Panc1 (cell line): ENCODE measurements at regions not wholly inside any gene's neighbourhood (a gene's known extent, or its start where the extent isn't known, plus 50 kb on each side); places are given as distances from the start of the nearest gene placed in this dataset.

ENCODE experiments used
- ATAC-seq: fragments of 200-7000 bp; cut with Tn5 transposase; 2 replicates; pipeline ENCODE4 v1.9.1; 2020; ENCODE audit warnings: mild to moderate bottlenecking, moderate library complexity
- BruUV-seq: library from RNA; stranded (reverse); fragments of 400-500 nt; replicated peaks from 2 replicates; lab custom pipeline; 2021; lab: Mats Ljungman, UMichigan
- CTCF ChIA-PET: fragments of 300-600 bp; sonication (Branson Sonifier 250); formaldehyde crosslinking; loops from one replicate; lab custom pipeline; 2022; ENCODE audit warnings: antibody characterized with exemption; lab: Charles Lee
- POLR2A ChIA-PET: fragments of 300-600 bp; sonication (Branson Sonifier 250); formaldehyde crosslinking; loops from one replicate; lab custom pipeline; 2022; ENCODE audit warnings: antibody characterized with exemption; lab: Charles Lee
- DNase-seq: peaks from one replicate; pipeline ENCODE4 v3.0.0-alpha.2; 2010; ENCODE audit warnings: low read depth, low spot score
- H3K27ac ChIP-seq: 2 replicates; pipeline ENCODE4 v1.5.1; 2011; ENCODE audit warnings: mild to moderate bottlenecking, low read length, inconsistent platforms
- H3K27me3 ChIP-seq: fragments of 200-500 bp; sonication (Bioruptor generic); 2 replicates; pipeline ENCODE4 v1.6.0; 2014; ENCODE audit warnings: low read length, inconsistent platforms; ENCODE audit not compliant: control insufficient read depth, insufficient read depth
- H3K36me3 ChIP-seq: fragments of 200-500 bp; sonication (Bioruptor generic); 2 replicates; pipeline ENCODE4 v1.5.1; 2014; ENCODE audit warnings: inconsistent platforms, mild to moderate bottlenecking, low read length, moderate library complexity; ENCODE audit not compliant: control insufficient read depth, insufficient read depth
- H3K4me1 ChIP-seq: 2 replicates; pipeline ENCODE4 v1.5.1; 2011; ENCODE audit warnings: inconsistent platforms, mild to moderate bottlenecking, low read length, moderate library complexity; ENCODE audit not compliant: control insufficient read depth, insufficient read depth
- H3K4me3 ChIP-seq, 2 experiments: 2 replicates each; pipeline ENCODE4 v1.5.1; 2011 to 2012; ENCODE audit warnings: low read depth in 2 of 2, low read length in 2 of 2, mild to moderate bottlenecking in 2 of 2, inconsistent platforms in 1 of 2, moderate library complexity in 1 of 2
- H3K9me3 ChIP-seq: fragments of 200-500 bp; sonication (Bioruptor generic); 2 replicates; pipeline ENCODE4 v1.5.1; 2014; ENCODE audit warnings: low read depth, mild to moderate bottlenecking, inconsistent platforms, low read length, moderate library complexity; ENCODE audit not compliant: control insufficient read depth, insufficient read depth
- CTCF ChIP-seq: fragments of 450-650 bp; IDR thresholded peaks from 2 replicates; pipeline ENCODE4 v1.5.1; 2017; ENCODE audit warnings: mild to moderate bottlenecking
- POLR2AphosphoS5 ChIP-seq: IDR thresholded peaks from 2 replicates; pipeline ENCODE4 v1.6.1; 2012; ENCODE audit warnings: mild to moderate bottlenecking, low read depth, low read length, moderate library complexity
- REST ChIP-seq, 2 experiments: IDR thresholded peaks; 2 replicates each; pipeline ENCODE4 v1.6.1; 2011 to 2012; ENCODE audit warnings: low read depth in 2 of 2, control low read depth in 1 of 2, low read length in 1 of 2, mild to moderate bottlenecking in 1 of 2, moderate library complexity in 1 of 2; ENCODE audit not compliant: insufficient read depth in 1 of 2
- SIN3A ChIP-seq: IDR thresholded peaks from 2 replicates; pipeline ENCODE4 v1.6.1; 2012; ENCODE audit warnings: low read depth, mild to moderate bottlenecking, low read length, moderate library complexity, borderline replicate concordance; ENCODE audit not compliant: insufficient read depth
- TCF7L2 ChIP-seq: IDR thresholded peaks from 2 replicates; pipeline ENCODE4 v1.6.1; 2011; ENCODE audit warnings: mild to moderate bottlenecking, low read depth, low read length, inconsistent platforms
- in situ Hi-C: cut with HindIII; loops from 2 replicates; pipeline ENCODE4 v1.10.0; 2016; ENCODE audit warnings: low sequenced_read_pairs, low pct_unique_long_range_greater_than_20kb
- intact Hi-C: fragments of 100-400 bp; cut with micrococcal nuclease; formaldehyde crosslinking; loops from one replicate; pipeline ENCODE4 v1.10.0; 2022; ENCODE audit not compliant: unreplicated experiment

GRCh38 chr1:29626726-29627125 is 390.4 kb downstream of the PTPRU start:
- Histone ChIP-seq H3K4me1 (no peaks in the 10 kb centered on the region), H3K36me3 (no peaks in the 10 kb centered on the region), H3K27ac (no peak overlapping the region), H3K27me3 (no peaks in the 10 kb centered on the region), H3K9me3 (no peaks in the 10 kb centered on the region), H3K4me3 (no peak overlapping the region)
- DNase-seq (no peak), ATAC-seq (no peak)
- ChIA-PET CTCF (no interaction called here), POLR2A (no interaction called here)
- no TSS peak for BruUV-seq
- TF ChIP-seq REST (IDR thresholded peaks at IDR 0.05; ENCODE audit: insufficient read depth in 1 of 2, low read depth in 2 of 2, low read length in 1 of 2): no peak
- no peak for TF ChIP-seq SIN3A
- TF ChIP-seq CTCF: no peak
- no peak for TF ChIP-seq TCF7L2
- TF ChIP-seq POLR2AphosphoS5: no peak
- in situ Hi-C loops: no loop called here
- intact Hi-C loops: no loop called here

- ATAC-seq (no peak), DNase-seq (no peak)
- CTCF ChIA-PET: no interaction called here
- Histone ChIP-seq H3K9me3 (no peaks in the 10 kb centered on the region), H3K4me1 (no peaks in the 10 kb centered on the region), H3K27me3 (no peaks in the 10 kb centered on the region), H3K27ac (no peak overlapping the region), H3K36me3 (no peaks in the 10 kb centered on the region), H3K4me3 (no peak overlapping the region)
- no TSS peak for BruUV-seq
- in situ Hi-C loops: no loop called here
- intact Hi-C loops: no loop called here
- no peak for TF ChIP-seq POLR2AphosphoS5
- POLR2A ChIA-PET: no interaction called here
Observed at GRCh38 chr1:29626066-29626465, 389.7 kb downstream of the PTPRU start.

GRCh38 chr1:29625084-29625420 is 388.7 kb downstream of the PTPRU start:
- POLR2A ChIA-PET: no interaction called here
- in situ Hi-C loops (no loop called here), intact Hi-C loops (no loop called here)
- CTCF ChIA-PET: no interaction called here
- no peaks in the 10 kb centered on the region for H3K4me1 ChIP-seq
- BruUV-seq: no TSS peak
- no peak for TF ChIP-seq CTCF
- no peak for TF ChIP-seq POLR2AphosphoS5
- TF ChIP-seq TCF7L2: no peak
- TF ChIP-seq REST (IDR thresholded peaks at IDR 0.05; ENCODE audit: insufficient read depth in 1 of 2, low read depth in 2 of 2, low read length in 1 of 2): no peak
- no peak for DNase-seq
- ATAC-seq: no peak
- no peak overlapping the region for H3K4me3 ChIP-seq
- H3K9me3 ChIP-seq: no peaks in the 10 kb centered on the region
- H3K36me3 ChIP-seq: no peaks in the 10 kb centered on the region
- no peak overlapping the region for H3K27ac ChIP-seq
- H3K27me3 ChIP-seq: no peaks in the 10 kb centered on the region
